ENCODE measurements at regions not wholly inside any gene's neighbourhood (a gene's known extent, or its start where the extent isn't known, plus 50 kb on each side); places are given as distances from the start of the nearest gene placed in this dataset.
"Not testable (repeated sequence)": the region's sequence is repeated elsewhere in the genome, so short reads cannot be mapped to it uniquely, and the experiment has no call there.

DNA sequence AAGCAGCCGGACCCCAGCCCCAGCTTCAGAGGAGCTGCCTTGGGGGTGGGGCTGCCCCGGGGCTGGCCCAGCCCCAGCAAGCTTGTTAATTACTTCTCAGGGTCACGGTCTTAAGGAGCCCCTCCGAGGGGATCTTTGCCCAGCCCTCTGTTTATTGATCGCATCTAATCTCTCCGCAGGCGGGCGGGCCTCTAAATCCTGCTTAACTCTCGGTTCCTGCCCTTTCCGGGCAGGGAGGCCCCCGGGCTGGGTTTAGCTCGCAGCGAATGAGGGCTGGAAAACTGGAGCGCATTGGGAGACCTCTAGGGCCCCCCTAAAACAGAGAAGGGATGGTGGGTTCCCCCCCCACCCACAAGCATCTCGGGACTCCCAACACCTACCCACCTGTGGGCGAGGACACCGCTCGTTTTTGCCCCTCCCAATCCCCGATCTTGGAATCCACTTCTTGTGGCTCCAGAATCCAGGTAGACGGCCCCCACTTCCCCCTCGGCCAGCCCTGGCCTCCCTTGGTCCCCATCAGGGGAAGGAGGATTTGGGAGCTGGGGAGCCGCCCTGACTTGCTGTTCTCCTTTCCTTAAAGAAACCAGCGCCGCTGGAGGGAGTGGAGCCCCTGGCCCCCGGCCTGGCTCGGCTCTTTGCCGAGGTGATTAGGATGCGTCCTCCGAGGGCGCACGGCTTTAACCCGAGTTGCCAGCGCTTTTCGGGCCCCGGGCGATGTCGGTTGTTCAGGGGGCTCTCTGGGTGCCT is 59.5 kb upstream of the ADGRL1 start:
- no peak for ATAC-seq
- H3K4me1 Mint-ChIP-seq, result peaks cover 9% of the 10 kb centered on the region
- H3K27ac Mint-ChIP-seq, result no peak overlapping the region
- no peak overlapping the region for H3K4me3 Mint-ChIP-seq
- H3K36me3 Mint-ChIP-seq, result no peaks in the 10 kb centered on the region
- peaks cover 2% of the 10 kb centered on the region for H3K9me3 Mint-ChIP-seq
- peaks cover 41% of the 10 kb centered on the region for H3K27me3 Mint-ChIP-seq

DNA sequence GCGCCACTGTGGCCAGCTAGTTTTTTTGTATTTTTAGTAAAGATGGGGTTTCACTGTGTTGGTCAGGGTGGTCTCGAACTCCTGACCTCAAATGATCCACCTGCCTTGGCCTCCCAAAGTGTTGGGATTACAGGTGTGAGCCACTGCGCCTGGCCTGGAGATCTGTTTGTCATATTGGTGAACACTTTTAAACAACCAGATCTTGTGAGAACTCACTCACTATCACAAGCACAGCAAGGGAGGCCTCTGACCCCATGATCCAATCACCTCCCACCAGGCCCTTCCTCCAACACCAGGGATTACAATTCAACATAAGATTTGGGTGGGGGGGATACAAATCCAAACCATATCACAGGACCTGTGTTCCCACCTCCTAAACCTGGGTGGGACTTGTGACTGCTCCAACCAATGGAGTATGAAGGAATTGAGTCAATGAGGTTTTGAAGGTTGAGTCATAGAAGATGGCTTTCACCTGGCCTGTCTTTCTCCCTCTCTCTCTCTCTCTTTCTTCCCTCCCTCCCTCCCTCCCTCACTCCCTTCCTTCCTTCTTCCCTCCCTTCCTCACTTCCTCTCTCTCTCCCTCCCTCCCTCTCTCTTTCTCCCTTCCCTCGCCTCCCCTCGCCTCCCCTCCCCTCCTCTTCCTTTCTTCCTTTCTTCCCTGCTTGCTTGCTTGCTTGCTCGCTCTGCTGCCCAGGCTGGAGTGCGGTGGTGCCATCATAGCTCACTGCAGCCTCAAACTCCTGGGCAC is 50.1 kb upstream of the ADGRL1 start:
- not testable (repeated sequence) for ATAC-seq

More for the DNA sequence above, 50.1 kb upstream of the ADGRL1 start:
- H3K27ac Mint-ChIP-seq, H3K27me3 Mint-ChIP-seq, H3K4me1 Mint-ChIP-seq, H3K4me3 Mint-ChIP-seq, H3K36me3 Mint-ChIP-seq, H3K9me3 Mint-ChIP-seq: not testable (repeated sequence)

Measured in stimulated activated memory B cell treated with anti-CD40 and anti-IgM and Interleukin-4, amounts not matched to agents 10 μg/mL and 1 μg/mL and 100 μg/mL, for 72 hours (primary cell).